Sigmoid colon (tissue), 4 donors: ENCODE measurements at regions not wholly inside any gene's neighbourhood (a gene's known extent, or its start where the extent isn't known, plus 50 kb on each side); places are given as distances from the start of the nearest gene placed in this dataset.

ENCODE experiments used
- POLR2A ChIP-seq, 2 donors: fragments of 450-650 bp; IDR thresholded peaks; one replicate each; pipeline ENCODE4 v1.6.1; 2016; ENCODE audit warnings: antibody characterized with exemption in 2 of 2, mild to moderate bottlenecking in 2 of 2, moderate library complexity in 2 of 2
- POLR2AphosphoS5 ChIP-seq, 4 donors: sonication (generic); formaldehyde crosslinking; IDR thresholded peaks; one replicate each; pipeline ENCODE4 v1.6.1; 2017; ENCODE audit warnings: antibody characterized with exemption in 4 of 4

DNA sequence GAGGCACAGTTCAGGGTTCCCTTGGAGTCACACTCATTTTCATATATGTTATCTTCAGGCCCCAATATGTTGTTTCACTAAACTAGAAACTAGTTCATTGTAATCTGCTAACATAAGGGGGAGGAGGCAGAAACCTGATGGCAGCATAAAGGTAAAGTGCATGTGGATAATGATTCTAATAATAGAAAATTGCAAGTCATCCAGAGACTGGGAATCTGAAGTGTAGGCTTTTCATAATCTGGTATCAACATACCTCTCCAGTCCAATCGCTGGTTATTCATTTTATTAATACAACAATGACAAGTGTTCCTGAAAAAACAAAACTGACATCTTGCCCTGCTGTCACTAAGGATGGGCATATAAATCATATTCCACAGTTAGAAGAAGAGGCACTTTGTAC is 326.3 kb upstream of the ZNF804A start:
- TF ChIP-seq POLR2AphosphoS5 (IDR thresholded peaks at IDR 0.05): no peak
- no peak for TF ChIP-seq POLR2A (IDR thresholded peaks at IDR 0.05)
